SK-N-SH (cell line): ENCODE measurements at regions not wholly inside any gene's neighbourhood (a gene's known extent, or its start where the extent isn't known, plus 50 kb on each side); places are given as distances from the start of the nearest gene placed in this dataset.
A peak's percentile ranks its signal among the peaks of the same experiment; 100 is the strongest.

Source experiments
- CTCF ChIA-PET: fragments of 300-600, 350-600 bp; formaldehyde crosslinking; extraction: SDS; loops from one replicate; lab custom pipeline; 2021; lab: Yijun Ruan, JAX
- POLR2A ChIA-PET: fragments of 350-600 bp; sonication (Branson Sonifier 250); formaldehyde crosslinking; extraction: SDS; loops from one replicate; lab custom pipeline; 2020; ENCODE audit warnings: antibody characterized with exemption, inconsistent platforms; lab: Yijun Ruan, JAX
- DNase-seq: peaks from one replicate; pipeline ENCODE4 v3.0.0; 2012
- H2AFZ ChIP-seq: fragments of 200-600 bp; sonication (generic); 2 replicates; pipeline ENCODE4 v1.8.1; 2016; ENCODE audit warnings: antibody characterized with exemption, mild to moderate bottlenecking, low read depth
- H3F3A ChIP-seq: fragments of 200-600 bp; sonication (generic); replicated peaks from 2 replicates; pipeline ENCODE3; 2016; ENCODE audit warnings: antibody characterized with exemption, mild to moderate bottlenecking; ENCODE audit not compliant: insufficient read depth
- H3K27ac ChIP-seq, 2 experiments: fragments of 200-500 bp in 1 of 2; fragments of 200-600 bp in 1 of 2; sonication (Bioruptor generic) in 1 of 2; sonication (generic), shearing (Covaris generic) in 1 of 2; 2 replicates each; pipeline versions ENCODE4 v1.5.1 to v1.6.1; 2014 to 2016; ENCODE audit warnings: low read depth in 2 of 2, inconsistent platforms in 1 of 2, low read length in 1 of 2, mild to moderate bottlenecking in 1 of 2, mixed read lengths in 1 of 2
- H3K27me3 ChIP-seq: fragments of 200-600 bp; sonication (generic), shearing (Covaris generic); 2 replicates; pipeline ENCODE4 v1.6.1; 2016; ENCODE audit warnings: mixed run types; ENCODE audit not compliant: insufficient read depth
- H3K36me3 ChIP-seq, 2 experiments: fragments of 200-500 bp in 1 of 2; fragments of 200-600 bp in 1 of 2; sonication (Bioruptor generic) in 1 of 2; sonication (generic) in 1 of 2; replicated peaks in 1 of 2; 2 replicates each; pipeline versions ENCODE3 to v1.5.1; 2014 to 2016; ENCODE audit warnings: low read length in 1 of 2, mild to moderate bottlenecking in 1 of 2; ENCODE audit not compliant: insufficient read depth in 2 of 2, control insufficient read depth in 1 of 2
- H3K4me1 ChIP-seq, 2 experiments: fragments of 200-500 bp in 1 of 2; fragments of 200-600 bp in 1 of 2; sonication (Bioruptor generic) in 1 of 2; sonication (generic), shearing (Covaris generic) in 1 of 2; 2 replicates each; pipeline versions ENCODE4 v1.5.1 to v1.6.1; 2014 to 2016; ENCODE audit warnings: low read depth in 1 of 2, low read length in 1 of 2, mixed run types in 1 of 2; ENCODE audit not compliant: insufficient read depth in 2 of 2, control insufficient read depth in 1 of 2
- H3K4me2 ChIP-seq: fragments of 200-600 bp; sonication (generic), shearing (Covaris generic); 2 replicates; pipeline ENCODE4 v1.6.1; 2017; ENCODE audit warnings: mixed run types
- H3K4me3 ChIP-seq, 2 experiments: fragments of 200-500 bp in 1 of 2; fragments of 200-600 bp in 1 of 2; sonication (Bioruptor generic) in 1 of 2; sonication (generic), shearing (Covaris generic) in 1 of 2; 2 replicates each; pipeline versions ENCODE4 v1.5.1 to v1.8.1; 2014 to 2016; ENCODE audit warnings: low read depth in 2 of 2, inconsistent platforms in 1 of 2, low read length in 1 of 2, mild to moderate bottlenecking in 1 of 2, mixed read lengths in 1 of 2, moderate library complexity in 1 of 2
- H3K79me2 ChIP-seq: fragments of 200-600 bp; sonication (generic); 2 replicates; pipeline ENCODE4 v1.8.1; 2017; ENCODE audit warnings: mild to moderate bottlenecking; ENCODE audit not compliant: insufficient read depth
- H3K9ac ChIP-seq: fragments of 200-600 bp; sonication (generic); 2 replicates; pipeline ENCODE4 v1.6.1; 2017; ENCODE audit warnings: mixed run types
- H3K9me2 ChIP-seq: fragments of 200-600 bp; sonication (generic); 2 replicates; pipeline ENCODE4 v1.6.1; 2017; ENCODE audit warnings: mixed run types
- H3K9me3 ChIP-seq: fragments of 200-600 bp; sonication (generic); 2 replicates; pipeline ENCODE4 v1.6.1; 2017; ENCODE audit warnings: mixed run types, mild to moderate bottlenecking, moderate library complexity
- H4K20me1 ChIP-seq: fragments of 200-600 bp; sonication (generic); 2 replicates; pipeline ENCODE4 v1.6.1; 2017; ENCODE audit warnings: mild to moderate bottlenecking, mixed run types; ENCODE audit not compliant: insufficient read depth
- ELF1 ChIP-seq: IDR thresholded peaks from 2 replicates; pipeline ENCODE4 v1.4.0; 2012
- FOXM1 ChIP-seq: IDR thresholded peaks from 2 replicates; pipeline ENCODE4 v1.4.0; 2012; ENCODE audit warnings: low read depth, mild to moderate bottlenecking
- GABPA ChIP-seq: IDR thresholded peaks from 2 replicates; pipeline ENCODE4 v1.4.0; 2012; ENCODE audit warnings: low read depth, mild to moderate bottlenecking
- MXI1 ChIP-seq: IDR thresholded peaks from 2 replicates; pipeline ENCODE4 v1.6.1; 2012; ENCODE audit warnings: mild to moderate bottlenecking, low read depth, low read length, improper control_type of control experiment
- RCOR1 ChIP-seq: fragments of 150-350 bp; IDR thresholded peaks from 2 replicates; pipeline ENCODE4 v1.6.1; 2017; ENCODE audit warnings: antibody characterized with exemption, low read length
- SMC3 ChIP-seq: IDR thresholded peaks from 2 replicates; pipeline ENCODE4 v1.6.1; 2012; ENCODE audit warnings: low read depth, low read length, improper control_type of control experiment
- TCF12 ChIP-seq: IDR thresholded peaks from 2 replicates; pipeline ENCODE4 v1.4.0; 2012
- TEAD4 ChIP-seq: IDR thresholded peaks from 2 replicates; pipeline ENCODE4 v1.4.0; 2012; ENCODE audit warnings: mild to moderate bottlenecking, borderline replicate concordance; ENCODE audit not compliant: insufficient read depth
- USF1 ChIP-seq: IDR thresholded peaks from 2 replicates; pipeline ENCODE4 v1.4.0; 2012; ENCODE audit warnings: low read depth, borderline replicate concordance
- YY1 ChIP-seq: IDR thresholded peaks from 2 replicates; pipeline ENCODE4 v1.4.0; 2012; ENCODE audit warnings: low read depth, mild to moderate bottlenecking
- ZBTB33 ChIP-seq: IDR thresholded peaks from 2 replicates; pipeline ENCODE4 v1.4.0; 2012; ENCODE audit warnings: low read depth, borderline replicate concordance
- WGBS: methylation state at CpG from one replicate; pipeline ENCODE4 v1.1.6; 2017; ENCODE audit warnings: low lambda C conversion rate; 5-methylcytosine and 5-hydroxymethylcytosine counted together

DNA sequence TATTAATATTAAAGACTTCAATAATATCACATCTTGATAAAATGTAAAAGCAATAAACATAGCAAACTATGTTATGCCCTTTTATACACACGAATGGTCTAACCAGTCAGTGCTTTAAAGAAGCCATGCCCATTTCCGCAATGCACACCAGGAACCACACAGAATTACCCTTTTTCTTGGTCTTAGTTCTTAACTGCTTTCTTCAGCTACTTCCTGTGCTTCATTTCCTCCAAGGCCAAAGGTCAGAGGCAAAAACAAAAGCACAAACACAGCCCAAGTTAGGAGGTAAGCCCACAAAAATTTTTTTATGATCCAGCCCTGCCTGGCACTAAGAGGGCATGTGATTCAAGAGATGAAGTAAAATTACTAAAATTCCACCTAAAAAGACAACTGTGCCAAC lies 267.2 kb downstream of the FBXO15 start:
- Histone ChIP-seq H4K20me1 (no peaks in the 10 kb centered on the region), H3K4me3 (no peak overlapping the region), H3K27me3 (peaks cover under 1% of the 10 kb centered on the region; the same call in 1 of the 2 replicates), H3K79me2 (no peaks in the 10 kb centered on the region), H3K9me3 (no peaks in the 10 kb centered on the region), H3F3A (peaks cover 6% of the 10 kb centered on the region), H3K27ac (peak overlapping the region in 1 of 2 experiments; percentile 40; a peak in 2 of 4 replicates), H3K4me1 (peaks cover 0 to 6% of the 10 kb centered on the region in 2 experiments; a peak in 1 of 4 replicates), H3K9me2 (no peaks in the 10 kb centered on the region), H3K9ac (no peak overlapping the region), H3K36me3 (no peaks in the 10 kb centered on the region), H2AFZ (0 out of 2 replicates have a peak overlapping the region, but pooled peaks have one; percentile 40), H3K4me2 (no peak overlapping the region)
- WGBS, result 10% methylated on average over 2 of the region's 2 CpGs
- TF ChIP-seq TEAD4 (no peak), USF1 (no peak), GABPA (no peak), FOXM1 (no peak)
- ChIA-PET CTCF (no interaction called here), POLR2A (no interaction called here)
- no peak for DNase-seq

- Histone ChIP-seq H4K20me1 (no peaks in the 10 kb centered on the region), H3F3A (peaks cover 6% of the 10 kb centered on the region), H3K36me3 (no peaks in the 10 kb centered on the region), H3K79me2 (no peaks in the 10 kb centered on the region), H3K9ac (no peak overlapping the region), H3K27me3 (peaks cover 5% of the 10 kb centered on the region; the same call in 1 of the 2 replicates), H3K4me2 (no peak overlapping the region), H3K4me1 (peaks cover 0 to 6% of the 10 kb centered on the region in 2 experiments; a peak in 1 of 4 replicates), H3K9me2 (no peaks in the 10 kb centered on the region), H3K4me3 (peak overlapping the region in 1 of 2 experiments; percentile 16; a peak in 1 of 4 replicates), H3K27ac (peak overlapping the region; percentile 40 to 52; a peak in 3 of 4 replicates), H3K9me3 (no peaks in the 10 kb centered on the region), H2AFZ (no peak overlapping the region)
- CTCF ChIA-PET, result no interaction called here
- no peak for DNase-seq
- TF ChIP-seq ZBTB33 (no peak), USF1 (no peak), TCF12 (no peak), SMC3 (no peak), ELF1 (no peak), RCOR1 (no peak), MXI1 (no peak), FOXM1 (no peak), YY1 (no peak)
- POLR2A ChIA-PET, result no interaction called here
- 4% methylated on average over 2 of the region's 2 CpGs for WGBS
Measured at GRCh38 chr18:73879766-73880165, 267.9 kb downstream of the FBXO15 start.
